Body of pancreas (tissue), 4 donors: ENCODE measurements at regions not wholly inside any gene's neighbourhood (a gene's known extent, or its start where the extent isn't known, plus 50 kb on each side); places are given as distances from the start of the nearest gene placed in this dataset.

Source experiments
- ATAC-seq: fragments of 150-250 bp; one replicate; pipeline ENCODE4 v1.9.1; 2016
- DNase-seq, 4 donors: peaks; one replicate each; pipeline ENCODE4 v3.0.0-alpha.2; 2019
- H3K27ac ChIP-seq, 4 donors: fragments of 200-600 bp; sonication (generic); 1 replicate in 3 of 4; 2 replicates in 1 of 4; pipeline versions ENCODE4 v1.5.1 to v1.6.1; 2016 to 2019; ENCODE audit warnings: mild to moderate bottlenecking in 1 of 4, mixed read lengths in 1 of 4, moderate library complexity in 1 of 4
- H3K27me3 ChIP-seq, 2 donors: fragments of 200-600 bp; sonication (generic); one replicate each; pipeline ENCODE4 v1.6.0; 2016; ENCODE audit warnings: mild to moderate bottlenecking in 1 of 2
- H3K36me3 ChIP-seq, 2 donors: fragments of 200-600 bp; sonication (generic); replicated peaks in 1 of 2; 2 replicates each; pipeline ENCODE4 v1.5.1; 2016; ENCODE audit warnings: low read depth in 2 of 2; ENCODE audit not compliant: insufficient read depth in 1 of 2
- H3K4me1 ChIP-seq: fragments of 200-600 bp; sonication (generic); one replicate; pipeline ENCODE4 v1.6.0; 2016
- H3K4me3 ChIP-seq, 2 donors: fragments of 200-600 bp; sonication (generic); 1 replicate in 1 of 2; 2 replicates in 1 of 2; pipeline ENCODE4 v1.5.1; 2016 to 2019
- H3K9me3 ChIP-seq, 3 donors: fragments of 200-600 bp; sonication (generic); 1 replicate in 2 of 3; 2 replicates in 1 of 3; pipeline ENCODE4 v1.5.1; 2016
- CTCF ChIP-seq, 7 experiments: fragments of 450-650 bp in 4 of 7; fragments of 200-600 bp in 3 of 7; sonication (generic) in 3 of 7; IDR thresholded peaks; one replicate each; pipeline ENCODE4 v1.5.1; 2016 to 2019; ENCODE audit warnings: antibody characterized with exemption in 7 of 7
- POLR2A ChIP-seq, 3 donors: fragments of 450-650 bp; IDR thresholded peaks; one replicate each; pipeline ENCODE4 v1.6.1; 2016; ENCODE audit warnings: antibody characterized with exemption in 3 of 3, mild to moderate bottlenecking in 2 of 3
- WGBS, 2 donors: methylation state at CpG; one replicate each; pipeline ENCODE4 v1.1.5; 2017; 5-methylcytosine and 5-hydroxymethylcytosine counted together
- intact Hi-C: fragments of 100-400 bp; cut with DNase I; formaldehyde crosslinking; loops from one replicate; pipeline ENCODE4 v1.15.1; 2023

- Histone ChIP-seq H3K36me3 (no peaks in the 10 kb centered on the region), H3K4me3 (no peak overlapping the region), H3K27me3 (no peaks in the 10 kb centered on the region), H3K9me3 (no peaks in the 10 kb centered on the region), H3K4me1 (no peaks in the 10 kb centered on the region), H3K27ac (no peak overlapping the region)
- ATAC-seq (no peak), DNase-seq (no peak)
- TF ChIP-seq POLR2A (IDR thresholded peaks at IDR 0.05) (no peak), CTCF (IDR thresholded peaks at IDR 0.05) (no peak)
- 87% methylated on average over 8 of the region's 8 CpGs for WGBS, 2 donors
- intact Hi-C loops: no loop called here
These were observed 89.4 kb downstream of the EDEM1 start for GRCh38 chr3:5276934-5277333.

- WGBS, 2 donors: 74 to 78% methylated on average over 3 of the region's 3 CpGs
- no peak overlapping the region for H3K27ac ChIP-seq
- H3K27me3 ChIP-seq: no peaks in the 10 kb centered on the region
- no peaks in the 10 kb centered on the region for H3K36me3 ChIP-seq
- DNase-seq: no peak
- TF ChIP-seq POLR2A (IDR thresholded peaks at IDR 0.05) (no peak), CTCF (IDR thresholded peaks at IDR 0.05) (no peak)
- no peaks in the 10 kb centered on the region for H3K4me1 ChIP-seq
- H3K4me3 ChIP-seq: no peak overlapping the region
- no peak for ATAC-seq
- intact Hi-C loops: no loop called here
- no peaks in the 10 kb centered on the region for H3K9me3 ChIP-seq
These were observed 90.2 kb downstream of the EDEM1 start for GRCh38 chr3:5277612-5278236.

GRCh38 chr3:5278666-5279065 is 91.2 kb downstream of the EDEM1 start:
- H3K9me3 ChIP-seq: no peaks in the 10 kb centered on the region
- H3K4me3 ChIP-seq: no peak overlapping the region
- H3K4me1 ChIP-seq: no peaks in the 10 kb centered on the region
- ATAC-seq (no peak), DNase-seq (no peak)
- no peak for TF ChIP-seq POLR2A (IDR thresholded peaks at IDR 0.05)
- no peak for TF ChIP-seq CTCF (IDR thresholded peaks at IDR 0.05)
- no peaks in the 10 kb centered on the region for H3K36me3 ChIP-seq
- H3K27me3 ChIP-seq: no peaks in the 10 kb centered on the region
- intact Hi-C loops: no loop called here
- no peak overlapping the region for H3K27ac ChIP-seq

GRCh38 chr3:5282703-5283102 is 95.2 kb downstream of the EDEM1 start:
- TF ChIP-seq CTCF (IDR thresholded peaks at IDR 0.05) (no peak), POLR2A (IDR thresholded peaks at IDR 0.05) (no peak)
- Histone ChIP-seq H3K4me1 (no peaks in the 10 kb centered on the region), H3K27ac (no peak overlapping the region), H3K9me3 (no peaks in the 10 kb centered on the region), H3K4me3 (no peak overlapping the region), H3K27me3 (no peaks in the 10 kb centered on the region), H3K36me3 (no peaks in the 10 kb centered on the region)
- ATAC-seq (no peak), DNase-seq (no peak)
- intact Hi-C loops: no loop called here
- WGBS, 2 donors: 87 to 100% methylated on average over 1 of the region's 1 CpG

GRCh38 chr3:5285439-5285838 is 97.9 kb downstream of the EDEM1 start:
- ATAC-seq (no peak), DNase-seq (no peak)
- Histone ChIP-seq H3K36me3 (no peaks in the 10 kb centered on the region), H3K4me3 (no peak overlapping the region), H3K27me3 (no peaks in the 10 kb centered on the region), H3K27ac (no peak overlapping the region), H3K9me3 (no peaks in the 10 kb centered on the region), H3K4me1 (no peaks in the 10 kb centered on the region)
- TF ChIP-seq POLR2A (IDR thresholded peaks at IDR 0.05) (no peak), CTCF (IDR thresholded peaks at IDR 0.05) (no peak)
- intact Hi-C loops: no loop called here
